ENCODE measurements at regions not wholly inside any gene's neighbourhood (a gene's known extent, or its start where the extent isn't known, plus 50 kb on each side); places are given as distances from the start of the nearest gene placed in this dataset.
"Not testable (repeated sequence)": the region's sequence is repeated elsewhere in the genome, so short reads cannot be mapped to it uniquely, and the experiment has no call there.

GRCh38 chr17:43315858-43316521, 82.2 kb upstream of the RNU2-1 start:
- DNase-seq = no peak

- no peak for DNase-seq
These were observed 81.6 kb upstream of the RNU2-1 start for GRCh38 chr17:43315369-43315768.

- DNase-seq = no peak
These were observed 80.8 kb upstream of the RNU2-1 start for GRCh38 chr17:43314611-43315011.

- no peak for DNase-seq
These were observed 78.2 kb upstream of the RNU2-1 start for GRCh38 chr17:43312011-43312410.

- DNase-seq = no peak
These were observed 75.9 kb upstream of the RNU2-1 start for GRCh38 chr17:43309505-43310332.

- no peak for DNase-seq
These were observed 75.2 kb upstream of the RNU2-1 start for GRCh38 chr17:43308999-43309398.

GRCh38 chr17:43304792-43305191, 71.0 kb upstream of the RNU2-1 start:
- not testable (repeated sequence) for DNase-seq

- DNase-seq = not testable (repeated sequence)
These were observed 69.3 kb upstream of the RNU2-1 start for GRCh38 chr17:43303049-43303448.

GRCh38 chr17:43299300-43300076, 65.7 kb upstream of the RNU2-1 start:
- not testable (repeated sequence) for DNase-seq

GRCh38 chr17:43289670-43290069, 55.9 kb upstream of the RNU2-1 start:
- DNase-seq = not testable (repeated sequence)

- not testable (repeated sequence) for DNase-seq
These were observed 49.8 kb upstream of the RNU2-1 start for GRCh38 chr17:43283606-43284005.
